GM23338 (cell line): ENCODE measurements at regions not wholly inside any gene's neighbourhood (a gene's known extent, or its start where the extent isn't known, plus 50 kb on each side); places are given as distances from the start of the nearest gene placed in this dataset.
"Not testable (repeated sequence)": the region's sequence is repeated elsewhere in the genome, so short reads cannot be mapped to it uniquely, and the experiment has no call there.

ENCODE experiments used
- ATAC-seq: fragments of 200-7000 bp; cut with Tn5 transposase; 3 replicates; pipeline ENCODE4 v1.9.1; 2020
- DNase-seq: peaks from one replicate; pipeline ENCODE4 v3.0.0-alpha.2; 2015; ENCODE audit warnings: low spot score
- H2AFZ ChIP-seq: fragments of 200-600 bp; sonication (generic); 2 replicates; pipeline ENCODE4 v1.8.0; 2016; ENCODE audit warnings: antibody characterized with exemption, mild to moderate bottlenecking, moderate library complexity
- H3F3A ChIP-seq: fragments of 200-600 bp; sonication (generic); replicated peaks from 2 replicates; pipeline ENCODE4 v1.8.0; 2017; ENCODE audit warnings: antibody characterized with exemption, mixed run types, low read depth
- H3K27ac ChIP-seq: fragments of 200-600 bp; sonication (generic); 2 replicates; pipeline ENCODE4 v1.6.1; 2016; ENCODE audit warnings: low read depth
- H3K27me3 ChIP-seq: fragments of 200-600 bp; sonication (generic); 2 replicates; pipeline ENCODE4 v1.8.0; 2016; ENCODE audit warnings: mild to moderate bottlenecking, mixed run types, moderate library complexity; ENCODE audit not compliant: insufficient read depth
- H3K36me3 ChIP-seq: fragments of 200-600 bp; sonication (generic); 2 replicates; pipeline ENCODE4 v1.8.0; 2016; ENCODE audit warnings: mild to moderate bottlenecking; ENCODE audit not compliant: insufficient read depth
- H3K4me1 ChIP-seq: fragments of 200-600 bp; sonication (generic); 2 replicates; pipeline ENCODE4 v1.8.0; 2016; ENCODE audit warnings: mild to moderate bottlenecking, moderate library complexity; ENCODE audit not compliant: insufficient read depth
- H3K4me2 ChIP-seq: fragments of 200-600 bp; sonication (generic); 2 replicates; pipeline ENCODE4 v1.7.1; 2017; ENCODE audit warnings: mixed run types
- H3K4me3 ChIP-seq: fragments of 200-600 bp; sonication (generic); 2 replicates; pipeline ENCODE4 v1.6.1; 2016; ENCODE audit warnings: mixed run types
- H3K79me2 ChIP-seq: fragments of 200-600 bp; sonication (generic); replicated peaks from 2 replicates; pipeline ENCODE4 v1.8.0; 2017; ENCODE audit warnings: mild to moderate bottlenecking; ENCODE audit not compliant: insufficient read depth
- H3K9me2 ChIP-seq: fragments of 200-600 bp; sonication (generic); 2 replicates; pipeline ENCODE4 v1.8.0; 2017; ENCODE audit not compliant: insufficient read depth
- H4K20me1 ChIP-seq: fragments of 200-600 bp; sonication (generic); replicated peaks from 2 replicates; pipeline ENCODE4 v1.8.0; 2017; ENCODE audit warnings: mild to moderate bottlenecking; ENCODE audit not compliant: insufficient read depth
- H3K27ac Mint-ChIP-seq: 2 replicates; pipeline ENCODE4 v1.8.0; 2020; ENCODE audit warnings: inconsistent platforms, mild to moderate bottlenecking, moderate library complexity, mixed read lengths
- H3K27me3 Mint-ChIP-seq: 3 replicates; pipeline ENCODE4 v1.8.0; 2022; ENCODE audit warnings: low read depth, mild to moderate bottlenecking, moderate library complexity, mixed read lengths, inconsistent platforms; ENCODE audit not compliant: insufficient read depth, poor library complexity
- H3K36me3 Mint-ChIP-seq: 3 replicates; pipeline ENCODE4 v1.8.0; 2021; ENCODE audit warnings: low read depth, mild to moderate bottlenecking, inconsistent platforms, moderate library complexity, mixed read lengths
- H3K4me1 Mint-ChIP-seq: 3 replicates; pipeline ENCODE4 v1.8.0; 2020; ENCODE audit warnings: mild to moderate bottlenecking, inconsistent platforms, mixed read lengths
- H3K4me3 Mint-ChIP-seq: 3 replicates; pipeline ENCODE4 v1.8.0; 2021; ENCODE audit warnings: moderate library complexity, mild to moderate bottlenecking, inconsistent platforms, mixed read lengths
- H3K9me3 Mint-ChIP-seq: 3 replicates; pipeline ENCODE4 v1.8.0; 2020; ENCODE audit warnings: moderate library complexity, mild to moderate bottlenecking, inconsistent platforms, mixed read lengths
- CREB1 ChIP-seq: fragments of 250-450 bp; sonication (Bioruptor Pico); IDR thresholded peaks from 2 replicates; pipeline ENCODE4 v1.5.0; 2020; ENCODE audit warnings: low read depth, mild to moderate bottlenecking, moderate library complexity
- EZH2phosphoT487 ChIP-seq: fragments of 200-600 bp; sonication (generic); IDR thresholded peaks from one replicate; pipeline ENCODE4 v1.8.1; 2018; ENCODE audit warnings: antibody characterized with exemption; ENCODE audit not compliant: unreplicated experiment
- JUNB ChIP-seq: IDR thresholded peaks from one replicate; pipeline ENCODE4 v1.6.1; 2016; ENCODE audit warnings: antibody characterized with exemption; ENCODE audit not compliant: unreplicated experiment
- NANOG ChIP-seq: IDR thresholded peaks from 2 replicates; pipeline ENCODE4 v1.6.1; 2016; ENCODE audit warnings: antibody characterized with exemption, borderline replicate concordance
- POLR2AphosphoS5 ChIP-seq: IDR thresholded peaks from 2 replicates; pipeline ENCODE4 v1.6.1; 2016; ENCODE audit warnings: antibody characterized with exemption, low read depth
- STAT1 ChIP-seq: IDR thresholded peaks from one replicate; pipeline ENCODE4 v1.6.1; 2016; ENCODE audit warnings: antibody characterized with exemption; ENCODE audit not compliant: unreplicated experiment
- ZNF114 ChIP-seq: fragments of 250-450 bp; sonication (Bioruptor Pico); IDR thresholded peaks from 2 replicates; pipeline ENCODE4 v1.5.0; 2020; ENCODE audit warnings: mild to moderate bottlenecking, moderate library complexity
- TF ChIP-seq, protein P1 (sequence below): IDR thresholded peaks from 2 replicates; pipeline ENCODE4 v1.6.1; 2016; ENCODE audit warnings: antibody characterized with exemption
- TF ChIP-seq, protein P2 (sequence below), 2 experiments: fragments of 200-600 bp in 1 of 2; sonication (generic) in 1 of 2; conservative IDR thresholded peaks; 2 replicates each; pipeline versions ENCODE4 v1.5.1 to v1.6.1; 2016 to 2017; ENCODE audit warnings: antibody characterized with exemption in 2 of 2, low read depth in 2 of 2, mild to moderate bottlenecking in 2 of 2, moderate library complexity in 1 of 2
- TF ChIP-seq, protein P3 (sequence below): fragments of 250-450 bp; sonication (Bioruptor Pico); IDR thresholded peaks from 2 replicates; pipeline ENCODE4 v1.5.0; 2020; ENCODE audit warnings: mild to moderate bottlenecking, moderate library complexity

DNA sequence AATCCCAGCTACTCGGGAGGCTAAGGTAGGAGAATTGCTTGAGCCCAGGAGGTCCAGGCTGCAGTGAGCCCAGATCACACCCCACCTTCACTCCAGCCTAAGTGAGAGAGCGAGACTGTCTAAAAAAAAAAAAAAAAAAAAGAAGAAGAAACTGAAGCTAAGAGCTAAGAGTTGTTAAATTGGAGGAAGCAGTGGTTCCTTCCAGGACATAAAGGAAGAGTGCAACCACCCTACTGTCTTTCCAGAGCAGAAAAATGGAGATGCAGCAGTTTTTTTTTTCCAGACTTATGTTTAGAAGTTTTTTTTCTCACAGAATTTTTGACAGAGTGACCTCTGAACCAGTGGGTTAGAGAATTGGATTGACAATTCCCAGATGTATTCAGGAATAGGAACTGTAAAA, 88.7 kb downstream of the HLX start:
- ATAC-seq = no peak
- no peaks in the 10 kb centered on the region for H3F3A ChIP-seq

DNA sequence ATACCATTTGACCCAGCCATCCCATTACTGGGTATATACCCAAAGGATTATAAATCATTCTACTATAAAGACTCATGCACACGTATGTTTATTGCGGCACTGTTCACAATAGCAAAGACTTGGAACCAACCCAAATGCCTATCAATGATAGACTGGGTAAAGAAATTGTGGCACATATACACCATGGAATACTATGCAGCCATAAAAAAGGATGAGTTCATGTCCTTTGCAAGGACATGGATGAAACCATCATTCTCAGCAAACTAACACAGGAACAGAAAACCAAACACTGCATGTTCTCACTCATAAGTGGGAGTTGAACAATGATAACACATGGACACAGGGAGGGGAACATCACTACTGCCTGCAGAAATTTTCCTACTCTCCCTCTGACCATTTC, 90.0 kb downstream of the HLX start:
- H3F3A ChIP-seq, H3K27me3 Mint-ChIP-seq, H3K79me2 ChIP-seq, H2AFZ ChIP-seq, H3K9me2 ChIP-seq, ATAC-seq, DNase-seq, H4K20me1 ChIP-seq, H3K9me3 Mint-ChIP-seq, H3K36me3 ChIP-seq, H3K27ac Mint-ChIP-seq, H3K4me2 ChIP-seq, H3K36me3 Mint-ChIP-seq, H3K4me1 ChIP-seq, H3K4me3 ChIP-seq, H3K27ac ChIP-seq, H3K27me3 ChIP-seq, H3K4me3 Mint-ChIP-seq, H3K4me1 Mint-ChIP-seq: not testable (repeated sequence)

More for the DNA sequence above, 88.7 kb downstream of the HLX start:
- no peaks in the 10 kb centered on the region for H3K27me3 ChIP-seq
- no peaks in the 10 kb centered on the region for H3K4me1 Mint-ChIP-seq
- peaks cover under 1% of the 10 kb centered on the region; the same call in 1 of the 2 replicates for H3K9me2 ChIP-seq
- no peaks in the 10 kb centered on the region; the same call in 2 of the 3 replicates for H3K9me3 Mint-ChIP-seq
- no peak overlapping the region for H2AFZ ChIP-seq
- H3K27ac Mint-ChIP-seq = no peak overlapping the region
- TF ChIP-seq, protein P1, sequence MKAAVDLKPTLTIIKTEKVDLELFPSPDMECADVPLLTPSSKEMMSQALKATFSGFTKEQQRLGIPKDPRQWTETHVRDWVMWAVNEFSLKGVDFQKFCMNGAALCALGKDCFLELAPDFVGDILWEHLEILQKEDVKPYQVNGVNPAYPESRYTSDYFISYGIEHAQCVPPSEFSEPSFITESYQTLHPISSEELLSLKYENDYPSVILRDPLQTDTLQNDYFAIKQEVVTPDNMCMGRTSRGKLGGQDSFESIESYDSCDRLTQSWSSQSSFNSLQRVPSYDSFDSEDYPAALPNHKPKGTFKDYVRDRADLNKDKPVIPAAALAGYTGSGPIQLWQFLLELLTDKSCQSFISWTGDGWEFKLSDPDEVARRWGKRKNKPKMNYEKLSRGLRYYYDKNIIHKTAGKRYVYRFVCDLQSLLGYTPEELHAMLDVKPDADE = no peak
- TF ChIP-seq STAT1 (no peak), NANOG (no peak), JUNB (no peak), POLR2AphosphoS5 (no peak), EZH2phosphoT487 (no peak), ZNF114 (CRISPR knock-in tag) (no peak), CREB1 (CRISPR knock-in tag) (no peak)
- DNase-seq = no peak
- H3K4me3 Mint-ChIP-seq = no peak overlapping the region
- no peak overlapping the region for H3K4me2 ChIP-seq
- H4K20me1 ChIP-seq = no peaks in the 10 kb centered on the region
- no peak overlapping the region for H3K27ac ChIP-seq
- H3K4me3 ChIP-seq = no peak overlapping the region
- H3K4me1 ChIP-seq = no peaks in the 10 kb centered on the region
- no peaks in the 10 kb centered on the region for H3K36me3 Mint-ChIP-seq
- H3K36me3 ChIP-seq = no peaks in the 10 kb centered on the region
- H3K27me3 Mint-ChIP-seq = peaks cover 5% of the 10 kb centered on the region
- no peaks in the 10 kb centered on the region for H3K79me2 ChIP-seq

DNA sequence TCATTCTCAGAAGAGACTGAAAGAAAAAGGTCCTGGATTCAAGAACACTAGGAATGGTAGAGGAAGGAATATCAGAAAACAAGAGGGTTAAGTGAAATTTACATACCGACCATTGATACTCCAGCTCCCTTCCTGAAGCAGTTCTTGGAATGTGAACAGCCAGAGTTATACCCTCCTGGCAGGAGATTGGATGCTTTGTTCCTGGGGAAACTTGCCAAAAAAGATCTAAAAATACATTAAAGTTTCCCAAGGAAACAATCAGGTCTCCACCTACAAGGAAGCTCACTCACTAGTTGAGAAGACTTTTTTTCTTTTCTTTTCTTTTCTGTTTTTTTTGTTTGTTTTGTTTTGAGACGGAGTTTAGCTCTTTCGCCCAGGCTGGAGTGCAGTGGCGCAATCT, 91.1 kb downstream of the HLX start:
- Histone ChIP-seq H3F3A (no peaks in the 10 kb centered on the region), H3K4me1 (no peaks in the 10 kb centered on the region), H3K79me2 (no peaks in the 10 kb centered on the region), H3K27me3 (no peaks in the 10 kb centered on the region), H3K27ac (no peak overlapping the region), H4K20me1 (no peaks in the 10 kb centered on the region), H3K4me2 (no peak overlapping the region), H3K4me3 (no peak overlapping the region), H2AFZ (no peak overlapping the region), H3K9me2 (no peaks in the 10 kb centered on the region), H3K36me3 (no peaks in the 10 kb centered on the region)
- peaks cover 1% of the 10 kb centered on the region for H3K27me3 Mint-ChIP-seq
- H3K9me3 Mint-ChIP-seq = no peaks in the 10 kb centered on the region
- DNase-seq (no peak), ATAC-seq (no peak)
- no peak overlapping the region for H3K27ac Mint-ChIP-seq
- H3K4me1 Mint-ChIP-seq = peaks cover 3% of the 10 kb centered on the region; the same call in 1 of the 3 replicates
- no peaks in the 10 kb centered on the region for H3K36me3 Mint-ChIP-seq
- H3K4me3 Mint-ChIP-seq = no peak overlapping the region
- TF ChIP-seq ZNF114 (CRISPR knock-in tag) (no peak), EZH2phosphoT487 (no peak)
- TF ChIP-seq, protein P2, sequence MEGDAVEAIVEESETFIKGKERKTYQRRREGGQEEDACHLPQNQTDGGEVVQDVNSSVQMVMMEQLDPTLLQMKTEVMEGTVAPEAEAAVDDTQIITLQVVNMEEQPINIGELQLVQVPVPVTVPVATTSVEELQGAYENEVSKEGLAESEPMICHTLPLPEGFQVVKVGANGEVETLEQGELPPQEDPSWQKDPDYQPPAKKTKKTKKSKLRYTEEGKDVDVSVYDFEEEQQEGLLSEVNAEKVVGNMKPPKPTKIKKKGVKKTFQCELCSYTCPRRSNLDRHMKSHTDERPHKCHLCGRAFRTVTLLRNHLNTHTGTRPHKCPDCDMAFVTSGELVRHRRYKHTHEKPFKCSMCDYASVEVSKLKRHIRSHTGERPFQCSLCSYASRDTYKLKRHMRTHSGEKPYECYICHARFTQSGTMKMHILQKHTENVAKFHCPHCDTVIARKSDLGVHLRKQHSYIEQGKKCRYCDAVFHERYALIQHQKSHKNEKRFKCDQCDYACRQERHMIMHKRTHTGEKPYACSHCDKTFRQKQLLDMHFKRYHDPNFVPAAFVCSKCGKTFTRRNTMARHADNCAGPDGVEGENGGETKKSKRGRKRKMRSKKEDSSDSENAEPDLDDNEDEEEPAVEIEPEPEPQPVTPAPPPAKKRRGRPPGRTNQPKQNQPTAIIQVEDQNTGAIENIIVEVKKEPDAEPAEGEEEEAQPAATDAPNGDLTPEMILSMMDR (conservative IDR thresholded peaks at IDR 0.05; ENCODE audit: low read depth in 2 of 2) = no peak
- TF ChIP-seq, protein P3, sequence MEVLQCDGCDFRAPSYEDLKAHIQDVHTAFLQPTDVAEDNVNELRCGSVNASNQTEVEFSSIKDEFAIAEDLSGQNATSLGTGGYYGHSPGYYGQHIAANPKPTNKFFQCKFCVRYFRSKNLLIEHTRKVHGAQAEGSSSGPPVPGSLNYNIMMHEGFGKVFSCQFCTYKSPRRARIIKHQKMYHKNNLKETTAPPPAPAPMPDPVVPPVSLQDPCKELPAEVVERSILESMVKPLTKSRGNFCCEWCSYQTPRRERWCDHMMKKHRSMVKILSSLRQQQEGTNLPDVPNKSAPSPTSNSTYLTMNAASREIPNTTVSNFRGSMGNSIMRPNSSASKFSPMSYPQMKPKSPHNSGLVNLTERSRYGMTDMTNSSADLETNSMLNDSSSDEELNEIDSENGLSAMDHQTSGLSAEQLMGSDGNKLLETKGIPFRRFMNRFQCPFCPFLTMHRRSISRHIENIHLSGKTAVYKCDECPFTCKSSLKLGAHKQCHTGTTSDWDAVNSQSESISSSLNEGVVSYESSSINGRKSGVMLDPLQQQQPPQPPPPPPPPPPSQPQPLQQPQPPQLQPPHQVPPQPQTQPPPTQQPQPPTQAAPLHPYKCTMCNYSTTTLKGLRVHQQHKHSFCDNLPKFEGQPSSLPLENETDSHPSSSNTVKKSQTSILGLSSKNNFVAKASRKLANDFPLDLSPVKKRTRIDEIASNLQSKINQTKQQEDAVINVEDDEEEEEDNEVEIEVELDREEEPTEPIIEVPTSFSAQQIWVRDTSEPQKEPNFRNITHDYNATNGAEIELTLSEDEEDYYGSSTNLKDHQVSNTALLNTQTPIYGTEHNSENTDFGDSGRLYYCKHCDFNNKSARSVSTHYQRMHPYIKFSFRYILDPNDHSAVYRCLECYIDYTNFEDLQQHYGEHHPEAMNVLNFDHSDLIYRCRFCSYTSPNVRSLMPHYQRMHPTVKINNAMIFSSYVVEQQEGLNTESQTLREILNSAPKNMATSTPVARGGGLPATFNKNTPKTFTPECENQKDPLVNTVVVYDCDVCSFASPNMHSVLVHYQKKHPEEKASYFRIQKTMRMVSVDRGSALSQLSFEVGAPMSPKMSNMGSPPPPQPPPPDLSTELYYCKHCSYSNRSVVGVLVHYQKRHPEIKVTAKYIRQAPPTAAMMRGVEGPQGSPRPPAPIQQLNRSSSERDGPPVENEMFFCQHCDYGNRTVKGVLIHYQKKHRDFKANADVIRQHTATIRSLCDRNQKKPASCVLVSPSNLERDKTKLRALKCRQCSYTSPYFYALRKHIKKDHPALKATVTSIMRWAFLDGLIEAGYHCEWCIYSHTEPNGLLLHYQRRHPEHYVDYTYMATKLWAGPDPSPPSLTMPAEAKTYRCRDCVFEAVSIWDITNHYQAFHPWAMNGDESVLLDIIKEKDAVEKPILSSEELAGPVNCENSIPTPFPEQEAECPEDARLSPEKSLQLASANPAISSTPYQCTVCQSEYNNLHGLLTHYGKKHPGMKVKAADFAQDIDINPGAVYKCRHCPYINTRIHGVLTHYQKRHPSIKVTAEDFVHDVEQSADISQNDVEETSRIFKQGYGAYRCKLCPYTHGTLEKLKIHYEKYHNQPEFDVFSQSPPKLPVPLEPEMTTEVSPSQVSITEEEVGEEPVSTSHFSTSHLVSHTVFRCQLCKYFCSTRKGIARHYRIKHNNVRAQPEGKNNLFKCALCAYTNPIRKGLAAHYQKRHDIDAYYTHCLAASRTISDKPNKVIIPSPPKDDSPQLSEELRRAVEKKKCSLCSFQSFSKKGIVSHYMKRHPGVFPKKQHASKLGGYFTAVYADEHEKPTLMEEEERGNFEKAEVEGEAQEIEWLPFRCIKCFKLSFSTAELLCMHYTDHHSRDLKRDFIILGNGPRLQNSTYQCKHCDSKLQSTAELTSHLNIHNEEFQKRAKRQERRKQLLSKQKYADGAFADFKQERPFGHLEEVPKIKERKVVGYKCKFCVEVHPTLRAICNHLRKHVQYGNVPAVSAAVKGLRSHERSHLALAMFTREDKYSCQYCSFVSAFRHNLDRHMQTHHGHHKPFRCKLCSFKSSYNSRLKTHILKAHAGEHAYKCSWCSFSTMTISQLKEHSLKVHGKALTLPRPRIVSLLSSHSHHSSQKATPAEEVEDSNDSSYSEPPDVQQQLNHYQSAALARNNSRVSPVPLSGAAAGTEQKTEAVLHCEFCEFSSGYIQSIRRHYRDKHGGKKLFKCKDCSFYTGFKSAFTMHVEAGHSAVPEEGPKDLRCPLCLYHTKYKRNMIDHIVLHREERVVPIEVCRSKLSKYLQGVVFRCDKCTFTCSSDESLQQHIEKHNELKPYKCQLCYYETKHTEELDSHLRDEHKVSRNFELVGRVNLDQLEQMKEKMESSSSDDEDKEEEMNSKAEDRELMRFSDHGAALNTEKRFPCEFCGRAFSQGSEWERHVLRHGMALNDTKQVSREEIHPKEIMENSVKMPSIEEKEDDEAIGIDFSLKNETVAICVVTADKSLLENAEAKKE (CRISPR knock-in tag) = no peak
